ENCODE measurements at regions not wholly inside any gene's neighbourhood (a gene's known extent, or its start where the extent isn't known, plus 50 kb on each side); places are given as distances from the start of the nearest gene placed in this dataset.

DNA sequence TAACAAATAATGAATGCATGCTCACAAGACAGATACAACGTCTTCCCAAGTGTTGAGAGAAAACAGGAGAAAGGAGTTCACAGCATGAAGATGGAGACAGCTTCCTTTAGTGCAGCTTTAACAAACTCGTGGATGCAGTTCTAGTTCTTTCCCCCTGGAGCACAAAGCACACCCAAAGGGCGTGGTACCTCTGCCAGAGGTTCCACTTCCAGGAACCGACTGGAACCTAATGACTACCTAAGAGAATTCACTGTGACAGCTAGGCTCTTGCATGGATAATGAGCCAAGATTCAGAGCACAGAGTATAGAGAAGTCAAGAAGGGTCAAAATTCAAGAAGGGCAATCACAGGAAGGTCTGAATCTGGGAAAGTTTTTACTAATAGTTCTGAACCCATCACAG, 673.2 kb downstream of the XPNPEP1 start:
- H3K9me3 ChIP-seq (ENCODE audit: insufficient read depth in 2 of 2, low read depth in 1 of 2, low read length in 1 of 2) = no peaks in the 10 kb centered on the region
- TF ChIP-seq, protein P1, sequence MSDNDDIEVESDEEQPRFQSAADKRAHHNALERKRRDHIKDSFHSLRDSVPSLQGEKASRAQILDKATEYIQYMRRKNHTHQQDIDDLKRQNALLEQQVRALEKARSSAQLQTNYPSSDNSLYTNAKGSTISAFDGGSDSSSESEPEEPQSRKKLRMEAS (IDR thresholded peaks at IDR 0.05) = no peak

More for the DNA sequence above, 673.2 kb downstream of the XPNPEP1 start:
- Histone ChIP-seq H3K79me2 (ENCODE audit: control insufficient read depth in 1 of 2, insufficient read depth in 2 of 2, low read length in 2 of 2) (no peaks in the 10 kb centered on the region), H4K91ac (replicated peaks; ENCODE audit: insufficient read length, low read length) (no peak overlapping the region), H3K27ac (ENCODE audit: low read depth, low read length) (no peak overlapping the region), H2AFZ (ENCODE audit: low read length) (no peak overlapping the region), H3K9ac (replicated peaks in 1 of 4; ENCODE audit: extremely low read depth in 1 of 4, low read depth in 3 of 4, low read length in 3 of 4) (no peak overlapping the region), H4K20me1 (replicated peaks in 1 of 2; ENCODE audit: control insufficient read depth in 1 of 2, insufficient read depth in 2 of 2, low read length in 2 of 2) (no peaks in the 10 kb centered on the region), H3K23ac (ENCODE audit: insufficient read length) (no peak overlapping the region), H3K23me2 (ENCODE audit: low read depth, low read length) (no peaks in the 10 kb centered on the region), H3K4me2 (ENCODE audit: insufficient read depth in 1 of 2, low read depth in 2 of 2, low read length in 2 of 2) (no peak overlapping the region), H3K4me3 (ENCODE audit: extremely low read depth in 1 of 4, insufficient read depth in 2 of 4, low read depth in 3 of 4, low read length in 4 of 4) (no peak overlapping the region), H3K79me1 (ENCODE audit: low read depth, low read length) (no peaks in the 10 kb centered on the region), H2BK12ac (ENCODE audit: low read depth, low read length) (no peak overlapping the region), H3K36me3 (ENCODE audit: control insufficient read depth in 2 of 4, insufficient read depth in 4 of 4, low read length in 3 of 4) (no peaks in the 10 kb centered on the region), H3K4ac (replicated peaks; ENCODE audit: insufficient read length, low read depth, low read length) (no peak overlapping the region), H3K56ac (replicated peaks; ENCODE audit: insufficient read length, low read depth, low read length) (no peak overlapping the region), H3K27me3 (replicated peaks in 1 of 4; ENCODE audit: control insufficient read depth in 3 of 4, extremely low read depth in 1 of 4, insufficient read depth in 3 of 4, low read length in 3 of 4) (no peaks in the 10 kb centered on the region), H4K5ac (ENCODE audit: insufficient read length, low read depth, low read length) (no peak overlapping the region), H3K14ac (ENCODE audit: insufficient read length) (no peak overlapping the region), H2BK15ac (ENCODE audit: low read length) (no peak overlapping the region), H2AK5ac (ENCODE audit: low read depth, low read length) (no peak overlapping the region), H3K18ac (ENCODE audit: extremely low read depth, low read length) (no peak overlapping the region), H2BK120ac (replicated peaks; ENCODE audit: low read depth, low read length) (no peak overlapping the region), H3K4me1 (replicated peaks in 1 of 4; ENCODE audit: control insufficient read depth in 3 of 4, insufficient read depth in 4 of 4, low read length in 3 of 4) (no peaks in the 10 kb centered on the region), H4K8ac (ENCODE audit: extremely low read depth, insufficient read depth, low read length) (no peak overlapping the region), H2BK5ac (ENCODE audit: low read depth, low read length) (no peak overlapping the region), H2BK20ac (ENCODE audit: low read length) (no peak overlapping the region)
- FAIRE-seq (no peak), DNase-seq (ENCODE audit: low read depth in 1 of 2, low spot score in 2 of 2) (no peak)
- 98% methylated on average over 4 of the region's 4 CpGs; no CpG with 5 or more reads in 1 of the 2 experiments for WGBS, 2 experiments (ENCODE audit: extremely low coverage in 1 of 2, insufficient coverage in 1 of 2, insufficient read length in 1 of 2, insufficient replicate concordance in 2 of 2, low coverage in 1 of 2, low lambda C conversion rate in 2 of 2, missing lambda C conversion rate in 1 of 2)
- ChIA-PET POLR2A (ENCODE audit: partially characterized antibody) (no interaction called here), CTCF (ENCODE audit: partially characterized antibody) (no interaction called here)
